SK-N-SH treated with all-trans-retinoic acid at 6 μM for 48 hours (cell line): ENCODE measurements at regions not wholly inside any gene's neighbourhood (a gene's known extent, or its start where the extent isn't known, plus 50 kb on each side); places are given as distances from the start of the nearest gene placed in this dataset.
"Not testable (repeated sequence)": the region's sequence is repeated elsewhere in the genome, so short reads cannot be mapped to it uniquely, and the experiment has no call there.

ENCODE experiments used
- ATAC-seq: fragments of 200-7000 bp; cut with Tn5 transposase; 3 replicates; pipeline ENCODE4 v1.9.1; 2020; ENCODE audit warnings: mild to moderate bottlenecking, moderate library complexity
- ARNTL ChIP-seq: fragments of 450-650 bp; formaldehyde crosslinking; IDR thresholded peaks from 2 replicates; pipeline ENCODE4 v1.5.0; 2020; ENCODE audit warnings: low read depth, mild to moderate bottlenecking, moderate library complexity, borderline replicate concordance
- CREB5 ChIP-seq: fragments of 250-450 bp; sonication (Bioruptor Pico); IDR thresholded peaks from 2 replicates; pipeline ENCODE4 v1.5.1; 2020; ENCODE audit warnings: low read depth, mild to moderate bottlenecking, moderate library complexity
- CSDC2 ChIP-seq: fragments of 250-450 bp; sonication (Bioruptor Pico); IDR thresholded peaks from 2 replicates; pipeline ENCODE4 v1.5.0; 2020; ENCODE audit warnings: mild to moderate bottlenecking, moderate library complexity
- ESRRG ChIP-seq: fragments of 250-450 bp; sonication (Bioruptor Pico); IDR thresholded peaks from 2 replicates; pipeline ENCODE4 v1.6.1; 2021; ENCODE audit warnings: mild to moderate bottlenecking
- GLIS3 ChIP-seq: fragments of 250-450 bp; sonication (Bioruptor Pico); IDR thresholded peaks from 2 replicates; pipeline ENCODE4 v1.5.0; 2020; ENCODE audit warnings: mild to moderate bottlenecking, moderate library complexity
- ISL1 ChIP-seq: fragments of 250-450 bp; sonication (Bioruptor Pico); IDR thresholded peaks from 2 replicates; pipeline ENCODE4 v2.1.2; 2022; ENCODE audit warnings: mild to moderate bottlenecking, moderate library complexity
- OSR1 ChIP-seq: fragments of 250-450 bp; sonication (Bioruptor Pico); IDR thresholded peaks from 2 replicates; pipeline ENCODE4 v1.8.0; 2022; ENCODE audit warnings: moderate library complexity, mild to moderate bottlenecking, inconsistent platforms
- PPARA ChIP-seq: fragments of 250-450 bp; sonication (Bioruptor Pico); IDR thresholded peaks from 2 replicates; pipeline ENCODE4 v1.5.0; 2020; ENCODE audit warnings: mild to moderate bottlenecking, borderline replicate concordance
- RARB ChIP-seq: fragments of 250-450 bp; sonication (Bioruptor Pico); IDR thresholded peaks from 2 replicates; pipeline ENCODE4 v1.8.0; 2021; ENCODE audit warnings: mild to moderate bottlenecking, moderate library complexity
- SNAI2 ChIP-seq: fragments of 250-450 bp; sonication (Bioruptor Pico); IDR thresholded peaks from 2 replicates; pipeline ENCODE4 v1.5.0; 2020; ENCODE audit warnings: mild to moderate bottlenecking, moderate library complexity
- TCF4 ChIP-seq: fragments of 250-450 bp; sonication (Bioruptor Pico); IDR thresholded peaks from 2 replicates; pipeline ENCODE4 v1.8.0; 2021; ENCODE audit warnings: mild to moderate bottlenecking, moderate library complexity, borderline replicate concordance
- ZC3H10 ChIP-seq: fragments of 250-450 bp; sonication (Bioruptor Pico); IDR thresholded peaks from 2 replicates; pipeline ENCODE4 v1.5.1; 2021; ENCODE audit warnings: mild to moderate bottlenecking, moderate library complexity
- ZFP3 ChIP-seq: fragments of 250-450 bp; sonication (Bioruptor Pico); IDR thresholded peaks from 2 replicates; pipeline ENCODE4 v1.5.0; 2020; ENCODE audit warnings: mild to moderate bottlenecking, moderate library complexity
- ZFP30 ChIP-seq: fragments of 450-650 bp; formaldehyde crosslinking; IDR thresholded peaks from 2 replicates; pipeline ENCODE4 v1.5.0; 2022; ENCODE audit warnings: mild to moderate bottlenecking, moderate library complexity
- ZNF565 ChIP-seq: fragments of 450-650 bp; formaldehyde crosslinking; conservative IDR thresholded peaks from 2 replicates; pipeline ENCODE4 v1.5.0; 2020; ENCODE audit warnings: low read depth, mild to moderate bottlenecking, moderate library complexity
- ZNF70 ChIP-seq: fragments of 450-650 bp; formaldehyde crosslinking; IDR thresholded peaks from 2 replicates; pipeline ENCODE4 v1.5.0; 2020; ENCODE audit warnings: mild to moderate bottlenecking, moderate library complexity
- ZNF8 ChIP-seq: fragments of 450-650 bp; formaldehyde crosslinking; IDR thresholded peaks from 2 replicates; pipeline ENCODE4 v1.5.0; 2020; ENCODE audit warnings: mild to moderate bottlenecking, moderate library complexity
- TF ChIP-seq, protein P1 (sequence below): fragments of 250-450 bp; sonication (Bioruptor Pico); IDR thresholded peaks from 2 replicates; pipeline ENCODE4 v1.8.0; 2020; ENCODE audit warnings: mild to moderate bottlenecking, moderate library complexity, borderline replicate concordance
- TF ChIP-seq, protein P2 (sequence below): fragments of 250-450 bp; sonication (Bioruptor Pico); IDR thresholded peaks from 2 replicates; pipeline ENCODE4 v1.5.0; 2020; ENCODE audit warnings: mild to moderate bottlenecking, moderate library complexity
- TF ChIP-seq, protein P3 (sequence below): fragments of 250-450 bp; sonication (Bioruptor Pico); IDR thresholded peaks from 2 replicates; pipeline ENCODE4 v1.5.1; 2021; ENCODE audit warnings: mild to moderate bottlenecking, moderate library complexity

GRCh38 chr16:29257419-29258336, 148.8 kb downstream of the NPIPB11 start:
- peak; percentile 72 for ATAC-seq

DNA sequence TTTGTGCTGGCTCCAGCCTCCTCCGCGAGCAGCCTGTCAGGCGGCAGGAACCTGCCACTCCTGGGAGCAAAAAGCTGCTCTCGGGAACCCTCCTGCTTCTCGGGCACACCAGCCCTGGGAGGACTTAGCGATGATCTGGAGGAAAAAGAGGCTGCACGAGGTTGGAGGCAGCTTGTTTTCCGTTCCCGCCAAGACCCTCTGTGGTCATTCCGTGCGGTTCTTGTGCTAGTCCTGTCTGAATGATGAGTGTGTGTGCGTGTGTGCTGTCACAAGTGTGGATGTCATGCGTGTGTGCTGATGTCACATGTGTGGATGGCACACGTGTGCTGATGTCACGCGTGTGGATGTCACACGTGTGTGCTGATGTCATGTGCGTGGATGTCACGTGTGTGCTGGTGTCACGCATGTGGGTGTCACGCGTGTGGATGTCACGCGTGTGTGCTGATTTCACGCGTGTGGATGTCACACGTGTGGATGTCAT, 150.0 kb downstream of the NPIPB11 start:
- TF ChIP-seq, protein P1, sequence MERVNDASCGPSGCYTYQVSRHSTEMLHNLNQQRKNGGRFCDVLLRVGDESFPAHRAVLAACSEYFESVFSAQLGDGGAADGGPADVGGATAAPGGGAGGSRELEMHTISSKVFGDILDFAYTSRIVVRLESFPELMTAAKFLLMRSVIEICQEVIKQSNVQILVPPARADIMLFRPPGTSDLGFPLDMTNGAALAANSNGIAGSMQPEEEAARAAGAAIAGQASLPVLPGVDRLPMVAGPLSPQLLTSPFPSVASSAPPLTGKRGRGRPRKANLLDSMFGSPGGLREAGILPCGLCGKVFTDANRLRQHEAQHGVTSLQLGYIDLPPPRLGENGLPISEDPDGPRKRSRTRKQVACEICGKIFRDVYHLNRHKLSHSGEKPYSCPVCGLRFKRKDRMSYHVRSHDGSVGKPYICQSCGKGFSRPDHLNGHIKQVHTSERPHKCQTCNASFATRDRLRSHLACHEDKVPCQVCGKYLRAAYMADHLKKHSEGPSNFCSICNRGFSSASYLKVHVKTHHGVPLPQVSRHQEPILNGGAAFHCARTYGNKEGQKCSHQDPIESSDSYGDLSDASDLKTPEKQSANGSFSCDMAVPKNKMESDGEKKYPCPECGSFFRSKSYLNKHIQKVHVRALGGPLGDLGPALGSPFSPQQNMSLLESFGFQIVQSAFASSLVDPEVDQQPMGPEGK (CRISPR knock-in tag), result no peak
- no peak for TF ChIP-seq RARB
- no peak for TF ChIP-seq ZNF565 (CRISPR knock-in tag)
- no peak for TF ChIP-seq OSR1
- TF ChIP-seq PPARA, result no peak
- no peak for TF ChIP-seq ARNTL (CRISPR knock-in tag)
- TF ChIP-seq CSDC2 (CRISPR knock-in tag), result no peak
- no peak for TF ChIP-seq ISL1 (CRISPR knock-in tag)
- no peak for TF ChIP-seq CREB5 (CRISPR knock-in tag)
- TF ChIP-seq ZNF70 (CRISPR knock-in tag), result no peak
- no peak for TF ChIP-seq ZFP3
- no peak for TF ChIP-seq ZFP30
- no peak for TF ChIP-seq ZNF8 (CRISPR knock-in tag)
- no peak for TF ChIP-seq ESRRG (CRISPR knock-in tag)
- TF ChIP-seq TCF4 (CRISPR knock-in tag), result no peak
- ATAC-seq, result no peak

DNA sequence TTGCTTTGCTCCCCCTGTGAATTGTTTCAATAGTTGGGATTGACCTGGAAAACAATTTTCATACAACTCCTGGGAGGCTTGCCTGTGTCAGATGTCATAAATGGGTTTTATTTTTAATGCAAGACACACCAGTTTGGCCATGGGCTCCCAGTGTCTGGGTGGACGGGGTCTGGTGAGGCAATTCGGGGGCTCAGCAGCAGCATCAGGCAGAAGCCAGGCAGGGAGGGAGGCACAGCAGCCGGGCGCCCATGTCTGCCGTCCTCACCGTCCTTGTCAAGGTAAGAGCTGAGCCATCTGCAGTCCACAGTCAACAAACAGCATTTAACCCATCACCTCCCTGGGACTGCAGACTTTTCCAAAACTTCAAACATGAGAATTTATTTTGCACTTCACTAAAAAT, 150.6 kb downstream of the NPIPB11 start:
- ATAC-seq, result not testable (repeated sequence)

DNA sequence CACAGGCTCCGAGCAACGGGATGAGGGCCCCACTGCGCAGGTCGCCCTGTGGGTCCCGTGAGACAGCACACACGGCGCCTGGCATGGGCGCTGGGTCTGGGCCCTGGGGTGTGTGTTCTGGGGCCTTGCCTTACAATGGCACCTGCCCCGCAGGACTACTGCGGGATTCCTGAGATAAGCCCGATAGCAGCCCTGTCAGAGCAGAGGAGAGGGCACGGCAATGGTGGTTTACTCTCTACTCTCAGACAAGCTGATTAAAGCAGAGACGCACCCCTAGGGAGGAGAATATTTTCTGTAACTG, 151.1 kb downstream of the NPIPB11 start:
- not testable (repeated sequence) for ATAC-seq

- TF ChIP-seq, protein P2, sequence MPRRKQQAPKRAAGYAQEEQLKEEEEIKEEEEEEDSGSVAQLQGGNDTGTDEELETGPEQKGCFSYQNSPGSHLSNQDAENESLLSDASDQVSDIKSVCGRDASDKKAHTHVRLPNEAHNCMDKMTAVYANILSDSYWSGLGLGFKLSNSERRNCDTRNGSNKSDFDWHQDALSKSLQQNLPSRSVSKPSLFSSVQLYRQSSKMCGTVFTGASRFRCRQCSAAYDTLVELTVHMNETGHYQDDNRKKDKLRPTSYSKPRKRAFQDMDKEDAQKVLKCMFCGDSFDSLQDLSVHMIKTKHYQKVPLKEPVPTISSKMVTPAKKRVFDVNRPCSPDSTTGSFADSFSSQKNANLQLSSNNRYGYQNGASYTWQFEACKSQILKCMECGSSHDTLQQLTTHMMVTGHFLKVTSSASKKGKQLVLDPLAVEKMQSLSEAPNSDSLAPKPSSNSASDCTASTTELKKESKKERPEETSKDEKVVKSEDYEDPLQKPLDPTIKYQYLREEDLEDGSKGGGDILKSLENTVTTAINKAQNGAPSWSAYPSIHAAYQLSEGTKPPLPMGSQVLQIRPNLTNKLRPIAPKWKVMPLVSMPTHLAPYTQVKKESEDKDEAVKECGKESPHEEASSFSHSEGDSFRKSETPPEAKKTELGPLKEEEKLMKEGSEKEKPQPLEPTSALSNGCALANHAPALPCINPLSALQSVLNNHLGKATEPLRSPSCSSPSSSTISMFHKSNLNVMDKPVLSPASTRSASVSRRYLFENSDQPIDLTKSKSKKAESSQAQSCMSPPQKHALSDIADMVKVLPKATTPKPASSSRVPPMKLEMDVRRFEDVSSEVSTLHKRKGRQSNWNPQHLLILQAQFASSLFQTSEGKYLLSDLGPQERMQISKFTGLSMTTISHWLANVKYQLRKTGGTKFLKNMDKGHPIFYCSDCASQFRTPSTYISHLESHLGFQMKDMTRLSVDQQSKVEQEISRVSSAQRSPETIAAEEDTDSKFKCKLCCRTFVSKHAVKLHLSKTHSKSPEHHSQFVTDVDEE (CRISPR knock-in tag), result no peak
- TF ChIP-seq, protein P3, sequence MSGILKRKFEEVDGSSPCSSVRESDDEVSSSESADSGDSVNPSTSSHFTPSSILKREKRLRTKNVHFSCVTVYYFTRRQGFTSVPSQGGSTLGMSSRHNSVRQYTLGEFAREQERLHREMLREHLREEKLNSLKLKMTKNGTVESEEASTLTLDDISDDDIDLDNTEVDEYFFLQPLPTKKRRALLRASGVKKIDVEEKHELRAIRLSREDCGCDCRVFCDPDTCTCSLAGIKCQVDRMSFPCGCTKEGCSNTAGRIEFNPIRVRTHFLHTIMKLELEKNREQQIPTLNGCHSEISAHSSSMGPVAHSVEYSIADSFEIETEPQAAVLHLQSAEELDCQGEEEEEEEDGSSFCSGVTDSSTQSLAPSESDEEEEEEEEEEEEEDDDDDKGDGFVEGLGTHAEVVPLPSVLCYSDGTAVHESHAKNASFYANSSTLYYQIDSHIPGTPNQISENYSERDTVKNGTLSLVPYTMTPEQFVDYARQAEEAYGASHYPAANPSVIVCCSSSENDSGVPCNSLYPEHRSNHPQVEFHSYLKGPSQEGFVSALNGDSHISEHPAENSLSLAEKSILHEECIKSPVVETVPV (CRISPR knock-in tag), result no peak
- no peak for TF ChIP-seq ARNTL (CRISPR knock-in tag)
- no peak for TF ChIP-seq SNAI2
- no peak for TF ChIP-seq ZC3H10
- no peak for TF ChIP-seq ZFP3
- no peak for TF ChIP-seq ZFP30
- TF ChIP-seq GLIS3 (CRISPR knock-in tag), result no peak
- TF ChIP-seq, protein P1 (CRISPR knock-in tag), result no peak
- TF ChIP-seq TCF4 (CRISPR knock-in tag), result no peak
- no peak for ATAC-seq
Observed at GRCh38 chr16:29254676-29255495, 151.6 kb downstream of the NPIPB11 start.

DNA sequence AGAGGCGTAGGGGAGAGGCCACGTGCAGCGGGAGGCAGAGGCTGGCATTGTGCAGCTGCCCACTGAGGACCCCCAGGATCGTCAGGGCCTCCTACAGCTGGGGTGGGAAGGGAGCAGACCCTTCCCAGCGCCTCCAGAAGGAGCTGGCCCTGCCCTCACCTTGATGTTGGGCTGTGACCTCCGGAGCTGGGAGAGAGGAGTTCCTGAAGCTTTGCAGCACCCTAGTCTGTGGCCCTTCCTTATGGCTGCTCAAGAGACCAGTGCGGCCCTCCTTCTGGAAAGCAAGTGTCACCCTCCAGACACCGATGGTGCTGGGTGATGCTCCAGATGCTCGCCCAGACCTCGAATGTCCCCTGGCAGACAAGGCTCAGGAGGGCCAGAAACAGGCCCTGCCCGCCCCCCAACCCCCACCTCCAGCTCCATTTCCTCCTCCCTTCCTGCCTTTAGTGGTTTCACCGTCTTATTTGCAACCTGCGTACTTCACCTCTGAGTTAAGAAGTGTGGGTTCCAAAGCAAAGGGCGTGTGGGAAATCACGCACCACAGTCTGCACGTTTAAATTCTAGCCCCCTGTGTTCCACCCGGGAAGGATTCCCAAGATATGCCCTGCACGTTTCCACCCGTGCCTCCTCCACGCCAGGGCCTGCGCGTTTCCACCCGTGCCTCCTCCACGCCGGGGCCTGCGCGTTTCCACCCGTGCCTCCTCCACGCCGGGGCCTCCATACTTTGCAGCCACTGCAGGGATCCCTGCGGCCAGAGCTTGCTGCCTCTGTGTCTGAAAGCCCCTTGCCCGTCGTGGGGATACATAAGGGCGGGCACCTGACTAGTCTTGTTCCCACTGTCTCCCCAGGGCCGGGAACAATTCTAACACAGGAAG, 152.6 kb downstream of the NPIPB11 start:
- not testable (repeated sequence) for ATAC-seq

DNA sequence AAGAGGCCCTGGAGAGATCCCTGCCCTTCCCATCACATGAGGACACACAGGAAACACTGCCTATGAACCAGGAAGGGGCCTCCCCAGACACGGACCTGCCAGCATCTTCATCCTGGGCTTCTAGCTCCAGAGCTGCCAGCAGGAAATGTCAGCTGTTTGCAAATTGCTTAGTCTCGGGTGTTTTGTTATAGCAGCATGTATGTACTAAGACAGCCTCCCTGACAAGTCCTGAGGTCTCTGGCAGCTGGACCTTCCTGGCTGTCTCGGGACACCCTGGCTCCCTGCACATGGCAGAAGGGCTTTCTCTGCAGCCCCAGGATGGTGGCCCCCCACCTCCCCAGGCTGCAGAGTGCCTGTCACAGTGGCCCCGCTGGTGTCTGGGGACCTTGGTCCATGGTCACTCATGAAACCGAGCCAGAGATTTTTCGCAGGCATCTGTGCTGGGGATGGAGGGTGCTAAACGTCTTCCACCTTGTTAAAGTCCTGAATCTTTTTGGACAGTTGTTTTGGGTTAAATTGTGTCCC, 153.4 kb downstream of the NPIPB11 start:
- ATAC-seq, result not testable (repeated sequence)
